ENCODE measurements at regions not wholly inside any gene's neighbourhood (a gene's known extent, or its start where the extent isn't known, plus 50 kb on each side); places are given as distances from the start of the nearest gene placed in this dataset.

DNA sequence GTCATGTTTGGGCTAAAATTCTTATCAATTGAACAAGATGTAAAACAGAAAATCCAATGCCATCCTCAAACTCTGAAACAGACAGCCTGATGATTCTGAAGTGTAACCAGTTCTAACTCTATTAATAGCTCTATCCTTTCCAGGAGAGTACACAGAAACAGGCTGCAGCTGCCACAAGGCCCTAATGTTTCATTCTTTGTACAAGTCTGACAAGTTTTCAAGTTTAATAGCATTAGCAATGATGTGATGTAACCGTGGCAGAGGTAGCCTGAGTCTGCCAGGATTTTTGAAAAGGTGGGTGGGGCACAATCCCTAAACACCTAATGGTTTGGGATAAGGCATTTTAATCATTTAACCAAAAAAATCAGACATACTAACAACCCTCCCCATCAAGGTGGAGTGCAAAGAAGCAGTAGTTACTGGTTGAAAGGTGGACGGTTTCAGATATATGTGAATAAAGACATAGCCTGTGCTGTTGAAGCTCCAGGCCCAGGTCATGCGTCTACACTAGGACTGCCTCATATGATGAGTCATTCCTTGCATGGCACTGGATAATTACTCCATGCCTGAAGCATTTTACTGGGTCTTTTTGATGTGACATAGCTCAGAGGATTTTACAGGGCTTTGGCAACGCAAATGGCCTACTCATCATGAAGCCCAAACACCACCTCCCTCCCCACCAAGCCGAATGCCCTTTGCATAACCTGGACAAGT is 145.1 kb upstream of the GRIP1 start:
- TF ChIP-seq, protein P1, sequence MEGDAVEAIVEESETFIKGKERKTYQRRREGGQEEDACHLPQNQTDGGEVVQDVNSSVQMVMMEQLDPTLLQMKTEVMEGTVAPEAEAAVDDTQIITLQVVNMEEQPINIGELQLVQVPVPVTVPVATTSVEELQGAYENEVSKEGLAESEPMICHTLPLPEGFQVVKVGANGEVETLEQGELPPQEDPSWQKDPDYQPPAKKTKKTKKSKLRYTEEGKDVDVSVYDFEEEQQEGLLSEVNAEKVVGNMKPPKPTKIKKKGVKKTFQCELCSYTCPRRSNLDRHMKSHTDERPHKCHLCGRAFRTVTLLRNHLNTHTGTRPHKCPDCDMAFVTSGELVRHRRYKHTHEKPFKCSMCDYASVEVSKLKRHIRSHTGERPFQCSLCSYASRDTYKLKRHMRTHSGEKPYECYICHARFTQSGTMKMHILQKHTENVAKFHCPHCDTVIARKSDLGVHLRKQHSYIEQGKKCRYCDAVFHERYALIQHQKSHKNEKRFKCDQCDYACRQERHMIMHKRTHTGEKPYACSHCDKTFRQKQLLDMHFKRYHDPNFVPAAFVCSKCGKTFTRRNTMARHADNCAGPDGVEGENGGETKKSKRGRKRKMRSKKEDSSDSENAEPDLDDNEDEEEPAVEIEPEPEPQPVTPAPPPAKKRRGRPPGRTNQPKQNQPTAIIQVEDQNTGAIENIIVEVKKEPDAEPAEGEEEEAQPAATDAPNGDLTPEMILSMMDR (IDR thresholded peaks at IDR 0.05): no peak
- TF ChIP-seq POLR2A (IDR thresholded peaks at IDR 0.05) (no peak), POLR2AphosphoS5 (IDR thresholded peaks at IDR 0.05) (no peak)

All from transverse colon (tissue), 4 donors.